ENCODE measurements at regions not wholly inside any gene's neighbourhood (a gene's known extent, or its start where the extent isn't known, plus 50 kb on each side); places are given as distances from the start of the nearest gene placed in this dataset.

DNA sequence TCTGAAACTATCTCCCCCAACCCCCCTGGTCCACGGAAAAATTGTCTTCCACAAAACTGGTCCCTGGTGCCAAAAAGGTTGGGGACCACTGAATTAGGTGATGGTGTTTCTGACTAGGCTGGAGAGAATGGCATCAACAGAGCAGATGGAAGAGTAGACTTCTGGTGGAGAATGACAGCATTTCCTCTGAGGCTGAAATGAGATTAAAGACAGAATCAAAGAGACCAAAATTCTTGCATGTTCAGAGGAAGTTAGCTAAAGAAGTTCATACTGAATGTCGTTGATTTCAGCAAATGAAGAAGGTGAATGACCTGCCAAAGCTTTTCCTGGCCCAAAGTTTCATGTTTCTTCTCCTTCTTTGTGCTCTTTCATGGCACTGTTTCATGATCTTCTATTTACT lies 188.2 kb upstream of the RUNX1 start:
- intact Hi-C loops (cut with DNase I) = no loop called here
- DNase-seq = no peak

DNA sequence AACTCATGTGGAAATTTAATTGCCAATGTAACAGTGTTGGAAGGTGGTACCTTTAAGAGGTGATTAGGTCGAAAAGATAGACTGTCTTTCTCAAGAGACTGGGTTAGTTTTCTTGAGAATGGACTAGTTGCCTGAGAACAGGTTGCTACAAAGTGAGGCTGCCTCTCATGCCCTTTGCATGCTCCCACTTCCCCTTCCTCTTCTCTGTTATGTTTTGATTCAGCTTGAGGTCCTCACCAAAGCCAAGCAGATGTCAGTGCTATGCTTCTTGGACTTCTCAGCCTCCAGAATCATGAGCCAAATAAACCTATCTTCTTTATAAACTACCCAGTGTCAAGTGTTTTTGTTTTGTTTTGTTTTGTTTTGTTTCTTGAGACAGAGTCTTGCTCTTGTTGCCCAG lies 187.0 kb upstream of the RUNX1 start:
- no peaks in the 10 kb centered on the region for H3K9me3 ChIP-seq
- ATAC-seq (peak; percentile 49), DNase-seq (no peak)
- TF ChIP-seq CTCF (IDR thresholded peaks at IDR 0.05) = no peak
- no peaks in the 10 kb centered on the region for H3K4me1 ChIP-seq
- intact Hi-C loops (cut with DNase I) = no loop called here
- no peak overlapping the region for H3K27ac ChIP-seq
- no peaks in the 10 kb centered on the region for H3K36me3 ChIP-seq
- H3K27me3 ChIP-seq = no peaks in the 10 kb centered on the region
- H3K4me3 ChIP-seq = no peak overlapping the region

More for the DNA sequence above, 188.2 kb upstream of the RUNX1 start:
- no peak for TF ChIP-seq CTCF (IDR thresholded peaks at IDR 0.05)
- ATAC-seq = no peak
- no peaks in the 10 kb centered on the region for H3K27me3 ChIP-seq
- no peaks in the 10 kb centered on the region for H3K9me3 ChIP-seq
- no peak overlapping the region for H3K27ac ChIP-seq
- no peak overlapping the region for H3K4me3 ChIP-seq
- no peaks in the 10 kb centered on the region for H3K36me3 ChIP-seq
- no peaks in the 10 kb centered on the region for H3K4me1 ChIP-seq

- H3K27ac ChIP-seq = no peak overlapping the region
- ATAC-seq (no peak), DNase-seq (no peak)
- no peaks in the 10 kb centered on the region for H3K9me3 ChIP-seq
- TF ChIP-seq CTCF (IDR thresholded peaks at IDR 0.05) = no peak
- H3K36me3 ChIP-seq = no peaks in the 10 kb centered on the region
- H3K27me3 ChIP-seq = no peaks in the 10 kb centered on the region
- H3K4me3 ChIP-seq = no peak overlapping the region
- intact Hi-C loops (cut with DNase I) = no loop called here
- H3K4me1 ChIP-seq = no peaks in the 10 kb centered on the region
These were observed 185.6 kb upstream of the RUNX1 start for GRCh38 chr21:35234725-35235124.

GRCh38 chr21:35233756-35234155 lies 184.7 kb upstream of the RUNX1 start:
- no peak overlapping the region for H3K4me3 ChIP-seq
- no peaks in the 10 kb centered on the region for H3K9me3 ChIP-seq
- TF ChIP-seq CTCF (IDR thresholded peaks at IDR 0.05) = no peak
- no peaks in the 10 kb centered on the region for H3K36me3 ChIP-seq
- intact Hi-C loops (cut with DNase I) = no loop called here
- H3K27me3 ChIP-seq = no peaks in the 10 kb centered on the region
- H3K4me1 ChIP-seq = no peaks in the 10 kb centered on the region
- ATAC-seq (no peak), DNase-seq (no peak)
- no peak overlapping the region for H3K27ac ChIP-seq

DNA sequence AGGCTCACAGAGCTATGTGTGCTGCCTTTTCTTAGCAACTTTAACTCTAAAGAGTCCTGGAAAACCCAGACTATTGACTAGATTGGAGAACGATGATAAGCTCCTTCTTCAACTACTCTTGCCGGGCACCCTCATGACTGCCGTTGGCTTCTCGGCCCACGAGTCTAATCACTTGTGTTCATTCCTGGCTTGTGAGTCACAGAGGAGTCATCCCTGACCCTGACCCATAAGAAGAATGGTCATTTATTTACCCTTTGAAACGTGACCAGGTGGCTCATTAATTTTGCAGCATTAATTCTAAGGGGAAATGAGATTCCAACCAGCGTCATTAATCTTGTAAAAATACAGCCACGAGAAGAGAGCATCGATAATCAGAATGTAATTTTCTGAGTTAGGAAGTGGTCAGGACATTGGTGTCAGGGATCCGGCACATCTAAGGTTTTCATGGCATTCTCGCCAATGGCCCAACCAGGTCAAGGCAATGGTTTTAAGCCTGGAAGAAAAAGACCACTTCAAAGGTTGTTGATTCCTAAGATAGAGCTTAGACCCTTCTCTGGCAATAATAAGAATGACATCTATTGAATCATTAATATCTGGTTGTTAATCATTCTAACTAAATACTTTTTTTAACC lies 183.6 kb upstream of the RUNX1 start:
- Histone ChIP-seq H3K27me3 (no peaks in the 10 kb centered on the region), H3K27ac (no peak overlapping the region), H3K4me1 (no peaks in the 10 kb centered on the region), H3K9me3 (no peaks in the 10 kb centered on the region), H3K4me3 (no peak overlapping the region), H3K36me3 (no peaks in the 10 kb centered on the region)
- no peak for TF ChIP-seq CTCF (IDR thresholded peaks at IDR 0.05)
- intact Hi-C loops (cut with DNase I) = no loop called here
- DNase-seq (no peak), ATAC-seq (no peak)

GRCh38 chr21:35231090-35231489 lies 182.0 kb upstream of the RUNX1 start:
- no peak for TF ChIP-seq CTCF (IDR thresholded peaks at IDR 0.05)
- no peak overlapping the region for H3K27ac ChIP-seq
- no peaks in the 10 kb centered on the region for H3K27me3 ChIP-seq
- H3K9me3 ChIP-seq = no peaks in the 10 kb centered on the region
- DNase-seq (no peak), ATAC-seq (no peak)
- intact Hi-C loops (cut with DNase I) = no loop called here
- no peaks in the 10 kb centered on the region for H3K4me1 ChIP-seq
- no peaks in the 10 kb centered on the region for H3K36me3 ChIP-seq
- no peak overlapping the region for H3K4me3 ChIP-seq

Measured in upper lobe of right lung (tissue), 1 donor.